ENCODE measurements at regions not wholly inside any gene's neighbourhood (a gene's known extent, or its start where the extent isn't known, plus 50 kb on each side); places are given as distances from the start of the nearest gene placed in this dataset.

DNA sequence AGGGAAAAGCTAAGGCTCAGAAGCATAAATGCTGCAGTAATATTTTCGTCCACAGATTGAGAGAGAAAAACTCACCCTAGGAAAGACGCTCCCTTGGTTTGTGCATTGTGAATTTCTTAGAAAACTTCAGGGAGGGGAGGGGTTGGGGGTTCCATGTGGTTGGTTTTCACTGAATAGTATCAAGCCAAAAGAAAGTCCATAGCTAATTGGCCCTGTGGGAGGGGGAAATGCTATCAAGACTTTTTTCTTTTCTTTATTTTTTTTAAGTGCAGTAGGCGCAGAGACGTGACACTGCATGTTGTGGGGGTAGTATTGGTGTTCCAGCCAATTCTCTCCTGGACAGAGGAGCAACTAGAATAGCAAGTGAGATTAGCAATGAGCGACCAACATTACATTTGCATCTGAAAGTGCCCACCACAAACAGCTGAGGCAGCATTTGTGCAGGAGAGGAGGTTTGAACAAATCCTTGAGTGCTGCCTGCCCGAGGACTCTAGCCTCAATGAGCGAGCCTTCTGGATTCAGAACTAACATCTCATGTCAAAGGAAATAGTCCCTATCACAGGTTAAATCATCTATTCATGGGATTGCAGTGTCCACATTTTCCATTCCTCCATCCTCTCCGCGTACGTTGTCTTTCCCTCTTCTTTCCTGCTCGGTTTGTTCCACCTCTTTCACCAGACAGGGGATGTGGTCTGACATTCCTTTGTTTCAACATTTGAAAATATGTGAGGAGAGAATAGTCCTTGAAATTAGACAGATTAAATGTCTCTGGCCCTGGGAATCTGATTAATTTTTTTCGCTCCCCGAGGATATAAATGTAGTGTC, 118.0 kb upstream of the MARK1 start:
- H3K27me3 ChIP-seq (replicated peaks): no peaks in the 10 kb centered on the region
- H3K4me3 ChIP-seq (ENCODE audit: low read depth, low read length): no peak overlapping the region
- TF ChIP-seq, protein P1, sequence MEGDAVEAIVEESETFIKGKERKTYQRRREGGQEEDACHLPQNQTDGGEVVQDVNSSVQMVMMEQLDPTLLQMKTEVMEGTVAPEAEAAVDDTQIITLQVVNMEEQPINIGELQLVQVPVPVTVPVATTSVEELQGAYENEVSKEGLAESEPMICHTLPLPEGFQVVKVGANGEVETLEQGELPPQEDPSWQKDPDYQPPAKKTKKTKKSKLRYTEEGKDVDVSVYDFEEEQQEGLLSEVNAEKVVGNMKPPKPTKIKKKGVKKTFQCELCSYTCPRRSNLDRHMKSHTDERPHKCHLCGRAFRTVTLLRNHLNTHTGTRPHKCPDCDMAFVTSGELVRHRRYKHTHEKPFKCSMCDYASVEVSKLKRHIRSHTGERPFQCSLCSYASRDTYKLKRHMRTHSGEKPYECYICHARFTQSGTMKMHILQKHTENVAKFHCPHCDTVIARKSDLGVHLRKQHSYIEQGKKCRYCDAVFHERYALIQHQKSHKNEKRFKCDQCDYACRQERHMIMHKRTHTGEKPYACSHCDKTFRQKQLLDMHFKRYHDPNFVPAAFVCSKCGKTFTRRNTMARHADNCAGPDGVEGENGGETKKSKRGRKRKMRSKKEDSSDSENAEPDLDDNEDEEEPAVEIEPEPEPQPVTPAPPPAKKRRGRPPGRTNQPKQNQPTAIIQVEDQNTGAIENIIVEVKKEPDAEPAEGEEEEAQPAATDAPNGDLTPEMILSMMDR (IDR thresholded peaks at IDR 0.05; ENCODE audit: low read depth, low read length, missing control alignments): no peak
- DNase-seq: peak; percentile 3
- no peaks in the 10 kb centered on the region for H3K36me3 ChIP-seq (replicated peaks)
- peak overlapping the region; percentile 8 for H3K27ac ChIP-seq
- in situ Hi-C loops (cut with HindIII; ENCODE audit: low pct_ligation_motif_present, low sequenced_read_pairs): no loop called here

DNA sequence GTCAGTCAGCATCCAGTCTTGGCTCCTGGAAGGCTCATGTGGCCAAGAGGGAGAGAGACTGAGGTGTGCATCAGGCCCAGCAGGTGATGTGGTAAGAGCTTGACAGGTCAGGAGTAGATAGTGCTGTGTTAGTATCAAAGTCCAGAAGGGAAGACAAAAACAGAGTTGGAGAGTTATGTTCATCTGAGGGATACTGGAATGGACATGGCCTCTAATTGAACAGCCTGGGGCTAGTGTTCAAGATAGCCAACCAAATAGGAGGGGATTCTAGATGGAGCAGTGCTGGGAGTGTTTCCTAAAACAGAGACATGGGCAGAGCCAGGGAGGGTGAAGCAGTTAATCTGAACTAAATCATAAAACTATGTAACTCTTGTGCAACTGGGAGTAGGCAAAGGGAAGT, 120.7 kb upstream of the MARK1 start:
- Histone ChIP-seq H3K27me3 (replicated peaks) (no peaks in the 10 kb centered on the region), H3K27ac (no peak overlapping the region), H3K36me3 (replicated peaks) (no peaks in the 10 kb centered on the region), H3K4me3 (ENCODE audit: low read depth, low read length) (no peak overlapping the region)
- DNase-seq: no peak
- TF ChIP-seq, protein P1 (IDR thresholded peaks at IDR 0.05; ENCODE audit: low read depth, low read length, missing control alignments): no peak
- in situ Hi-C loops (cut with HindIII; ENCODE audit: low pct_ligation_motif_present, low sequenced_read_pairs): no loop called here

DNA sequence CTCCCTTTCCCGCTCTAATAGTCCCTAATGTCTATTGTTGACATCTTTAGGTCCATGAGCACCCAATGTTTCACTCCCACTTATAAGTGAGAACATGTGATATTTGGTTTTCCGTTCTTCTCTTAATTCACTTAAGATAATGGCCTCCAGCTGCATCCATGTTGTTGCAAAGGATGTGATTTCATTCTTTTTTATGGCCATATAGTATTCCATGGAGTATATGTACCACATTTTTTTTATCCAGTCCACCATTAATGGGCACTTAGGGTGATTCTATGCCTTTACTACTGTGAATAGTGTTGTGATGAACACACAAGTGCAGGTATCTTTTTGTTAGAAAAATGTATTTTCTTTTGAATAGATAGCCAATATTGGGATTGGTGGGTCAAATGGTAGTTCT, 126.0 kb upstream of the RAB3GAP2 start:
- TF ChIP-seq, protein P1 (IDR thresholded peaks at IDR 0.05; ENCODE audit: low read depth, low read length, missing control alignments): no peak
- no peaks in the 10 kb centered on the region for H3K36me3 ChIP-seq (replicated peaks)
- no peak overlapping the region for H3K4me3 ChIP-seq (ENCODE audit: low read depth, low read length)
- in situ Hi-C loops (cut with HindIII; ENCODE audit: low pct_ligation_motif_present, low sequenced_read_pairs): no loop called here
- no peak for DNase-seq
- no peaks in the 10 kb centered on the region for H3K27me3 ChIP-seq (replicated peaks)
- no peak overlapping the region for H3K27ac ChIP-seq

DNA sequence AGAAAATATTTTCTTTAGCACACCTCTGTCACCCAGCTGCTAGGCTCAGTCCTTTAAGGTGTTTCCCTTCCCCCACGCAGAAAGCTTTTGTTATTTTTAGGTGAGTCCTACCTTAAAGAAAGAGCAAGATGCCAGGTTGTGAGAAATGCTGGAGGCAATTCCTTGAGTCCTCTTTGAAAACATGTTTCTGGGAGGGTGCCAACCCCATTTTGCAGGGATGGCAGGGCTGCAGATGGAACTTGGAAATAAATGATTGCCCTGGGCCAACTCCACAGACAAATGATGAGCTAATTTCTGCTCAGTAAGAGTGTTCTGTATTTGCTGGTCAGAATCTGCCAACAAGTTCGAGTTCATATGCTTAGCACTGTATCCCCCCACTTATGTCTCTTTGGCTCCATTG, 119.2 kb upstream of the RAB3GAP2 start:
- no peaks in the 10 kb centered on the region for H3K36me3 ChIP-seq (replicated peaks)
- H3K27ac ChIP-seq: no peak overlapping the region
- DNase-seq: no peak
- no peak overlapping the region for H3K4me3 ChIP-seq (ENCODE audit: low read depth, low read length)
- no peaks in the 10 kb centered on the region for H3K27me3 ChIP-seq (replicated peaks)
- in situ Hi-C loops (cut with HindIII; ENCODE audit: low pct_ligation_motif_present, low sequenced_read_pairs): no loop called here
- TF ChIP-seq, protein P1 (IDR thresholded peaks at IDR 0.05; ENCODE audit: low read depth, low read length, missing control alignments): no peak

DNA sequence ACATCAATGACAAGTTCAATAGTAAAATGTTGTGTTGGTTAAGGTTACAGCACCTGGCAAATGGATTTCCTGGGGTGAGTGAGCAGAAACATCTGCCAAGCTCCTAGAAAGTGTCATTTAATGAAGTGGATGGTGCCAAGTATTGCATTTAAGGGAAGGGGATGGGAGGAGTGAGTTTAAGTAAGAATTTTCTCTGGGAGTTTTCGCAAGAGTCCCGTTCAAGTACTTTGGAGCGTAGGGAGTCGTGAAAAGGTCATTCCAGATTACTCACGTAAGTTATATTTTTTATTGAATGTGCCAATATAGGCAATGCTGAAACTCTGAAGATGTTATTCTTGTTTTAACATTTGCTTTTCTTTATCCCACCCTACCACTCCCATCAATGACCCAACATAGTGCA, 117.4 kb upstream of the RAB3GAP2 start:
- Histone ChIP-seq H3K4me3 (ENCODE audit: low read depth, low read length) (no peak overlapping the region), H3K27ac (no peak overlapping the region), H3K36me3 (replicated peaks) (no peaks in the 10 kb centered on the region), H3K27me3 (replicated peaks) (no peaks in the 10 kb centered on the region)
- DNase-seq: no peak
- TF ChIP-seq, protein P1 (IDR thresholded peaks at IDR 0.05; ENCODE audit: low read depth, low read length, missing control alignments): no peak
- in situ Hi-C loops (cut with HindIII; ENCODE audit: low pct_ligation_motif_present, low sequenced_read_pairs): no loop called here

All from brain microvascular endothelial cell (primary cell).